ENCODE measurements at regions not wholly inside any gene's neighbourhood (a gene's known extent, or its start where the extent isn't known, plus 50 kb on each side); places are given as distances from the start of the nearest gene placed in this dataset.
"Not testable (repeated sequence)": the region's sequence is repeated elsewhere in the genome, so short reads cannot be mapped to it uniquely, and the experiment has no call there.

DNA sequence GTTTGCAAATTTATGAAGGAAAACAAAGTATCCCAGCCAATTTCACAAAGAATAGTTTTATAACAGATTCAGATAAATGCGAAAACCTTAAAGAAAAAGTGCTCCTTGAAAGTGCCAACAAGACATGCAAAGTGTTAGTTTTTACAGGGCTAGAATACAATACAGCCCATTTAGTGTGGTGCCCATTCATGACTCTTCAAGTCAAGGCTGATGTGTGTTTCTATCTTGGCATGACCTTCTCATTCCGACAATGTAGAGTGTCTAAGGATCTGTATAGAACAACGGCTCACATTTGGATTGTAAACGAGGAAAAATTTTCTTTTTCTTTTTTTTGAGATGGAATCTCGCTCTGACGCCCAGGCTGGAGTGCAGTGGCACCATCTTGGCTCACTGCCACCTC is 205.2 kb upstream of the SEMA6A start:
- no peak for DNase-seq (ENCODE audit: low read depth)

DNA sequence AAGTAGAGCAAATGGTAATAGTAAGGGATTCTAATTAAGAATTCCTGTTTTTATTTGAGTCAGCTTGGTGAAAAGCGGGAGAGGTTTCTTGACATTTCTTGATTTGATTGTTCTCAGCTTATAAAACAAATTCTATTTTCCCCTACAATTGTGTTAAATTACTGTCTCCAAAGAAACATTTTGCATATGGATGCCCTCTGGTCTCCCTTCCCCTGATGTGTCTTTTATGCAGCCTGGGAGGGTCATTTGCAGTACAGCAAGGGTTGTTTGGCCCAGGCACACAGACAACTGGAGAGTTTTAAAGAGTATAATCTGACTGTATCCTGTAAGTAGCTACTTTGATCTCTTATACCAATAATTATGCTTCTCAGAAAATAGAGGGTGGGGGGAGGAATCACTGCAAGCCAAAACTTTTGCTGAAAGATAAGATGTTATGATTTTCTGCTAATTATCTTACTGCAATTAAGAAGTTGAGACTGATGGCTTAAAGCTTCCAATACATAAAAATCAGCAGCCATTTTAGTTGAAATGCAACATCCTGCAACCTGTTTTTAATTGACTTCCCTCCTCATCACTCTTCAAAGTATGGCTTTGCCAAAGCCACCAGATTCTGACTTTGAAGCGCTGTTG is 204.1 kb upstream of the SEMA6A start:
- DNase-seq (ENCODE audit: low read depth), result no peak

DNA sequence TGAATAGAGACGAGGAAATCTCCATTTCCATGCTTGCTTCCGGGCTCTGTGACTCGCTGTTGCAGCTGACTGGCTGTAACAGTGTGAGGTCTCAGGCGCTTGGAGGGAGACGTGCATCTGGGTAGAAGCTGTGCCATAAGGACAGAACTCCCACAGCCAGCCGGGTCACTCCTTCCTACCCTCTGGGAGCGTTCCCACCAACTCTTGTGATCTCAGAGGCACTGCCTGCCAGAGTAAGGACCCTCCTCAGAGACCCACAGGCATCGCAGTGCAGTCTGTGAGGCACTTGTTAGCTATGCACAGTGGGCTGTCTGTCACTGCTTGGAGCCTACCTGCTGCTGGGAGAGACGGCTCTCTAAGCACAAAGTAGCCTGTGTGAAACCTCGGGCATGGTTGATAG is 203.4 kb upstream of the SEMA6A start:
- DNase-seq (ENCODE audit: low read depth), result no peak

DNA sequence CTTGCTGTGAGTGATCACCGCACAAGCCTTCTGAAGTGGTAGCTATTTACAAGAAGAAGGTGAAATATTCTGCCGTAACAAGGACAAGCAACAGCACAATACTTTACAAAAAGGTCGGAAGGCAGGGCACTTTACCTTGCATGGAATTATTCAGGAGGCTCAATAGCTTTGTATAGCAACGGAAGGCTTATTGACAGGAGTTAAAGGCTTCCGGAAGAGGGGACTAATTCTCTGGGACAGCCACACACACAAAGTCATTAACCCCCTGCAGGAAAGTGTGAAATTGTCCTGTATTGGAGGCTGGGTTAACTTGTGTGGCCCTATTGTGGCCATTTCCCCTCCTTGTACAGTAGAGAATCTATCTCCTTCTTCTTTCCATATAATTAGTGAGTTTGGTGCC is 199.3 kb upstream of the SEMA6A start:
- DNase-seq (ENCODE audit: low read depth), result no peak

DNA sequence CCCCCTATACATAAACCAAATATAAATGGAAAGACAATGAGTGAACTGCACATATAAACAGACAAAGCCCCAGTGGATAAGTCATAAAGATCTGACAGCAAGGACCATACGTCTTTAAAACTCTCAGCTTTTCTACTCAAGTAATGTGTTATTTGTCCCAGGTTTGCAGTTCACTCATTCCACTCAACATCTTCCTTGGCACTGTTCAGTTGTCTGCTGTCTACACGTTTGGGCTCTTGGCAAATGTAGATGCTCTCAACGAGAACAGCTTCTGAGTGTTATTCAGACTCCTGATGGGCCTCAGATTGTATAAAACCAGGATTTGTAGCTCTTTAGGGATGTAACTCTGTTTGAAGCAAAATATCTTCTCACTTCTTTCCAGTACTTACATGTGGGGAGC is 198.2 kb upstream of the SEMA6A start:
- DNase-seq (ENCODE audit: low read depth), result no peak

- DNase-seq (ENCODE audit: low read depth), result no peak
These were observed 197.5 kb upstream of the SEMA6A start for GRCh38 chr5:116772152-116772501.

- no peak for DNase-seq (ENCODE audit: low read depth)
These were observed 197.0 kb upstream of the SEMA6A start for GRCh38 chr5:116771466-116772151.

- not testable (repeated sequence) for DNase-seq (ENCODE audit: low read depth)
These were observed 195.3 kb upstream of the SEMA6A start for GRCh38 chr5:116769953-116770352.

GRCh38 chr5:116769470-116769869 is 194.8 kb upstream of the SEMA6A start:
- no peak for DNase-seq (ENCODE audit: low read depth)

GRCh38 chr5:116766470-116766947 is 191.9 kb upstream of the SEMA6A start:
- DNase-seq (ENCODE audit: low read depth), result peak; percentile 63

DNA sequence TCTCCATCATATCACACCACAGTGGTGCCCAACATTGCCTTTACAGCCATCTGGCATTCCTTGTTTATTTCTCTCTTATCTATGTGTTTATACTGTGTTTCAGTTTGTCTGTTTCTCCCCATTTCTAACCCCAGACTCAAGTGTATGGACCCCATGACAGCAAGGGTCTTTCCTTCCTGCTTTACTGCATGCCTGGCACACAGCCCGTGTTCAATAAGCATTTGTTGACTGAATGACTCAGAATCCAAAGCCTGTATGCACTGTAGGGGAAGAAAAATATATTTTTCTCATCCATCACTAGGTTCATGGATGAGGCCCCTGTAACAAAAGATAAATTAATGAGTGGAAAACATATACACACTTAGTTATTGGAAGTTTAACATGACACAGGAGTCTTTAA is 190.8 kb upstream of the SEMA6A start:
- no peak for DNase-seq (ENCODE audit: low read depth)

DNA sequence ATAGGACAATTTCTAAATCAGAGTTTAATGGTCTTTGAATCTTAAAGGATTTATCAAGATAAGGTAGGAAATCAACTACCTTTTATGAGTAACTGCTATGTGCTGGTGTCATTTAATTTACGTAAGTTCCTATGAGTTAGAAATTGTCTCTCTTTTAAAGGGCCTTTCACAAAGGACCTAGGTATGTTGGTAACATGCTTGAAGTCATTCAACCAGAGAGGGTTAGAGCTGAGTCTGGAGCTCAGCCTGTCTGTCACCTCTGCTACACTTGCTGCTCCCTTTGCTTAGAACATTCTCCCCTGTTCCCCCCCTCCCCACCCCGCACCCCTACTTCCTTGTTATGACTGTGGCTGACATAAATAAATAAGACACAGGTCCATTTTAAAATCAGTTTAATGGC is 190.3 kb upstream of the SEMA6A start:
- no peak for DNase-seq (ENCODE audit: low read depth)

DNA sequence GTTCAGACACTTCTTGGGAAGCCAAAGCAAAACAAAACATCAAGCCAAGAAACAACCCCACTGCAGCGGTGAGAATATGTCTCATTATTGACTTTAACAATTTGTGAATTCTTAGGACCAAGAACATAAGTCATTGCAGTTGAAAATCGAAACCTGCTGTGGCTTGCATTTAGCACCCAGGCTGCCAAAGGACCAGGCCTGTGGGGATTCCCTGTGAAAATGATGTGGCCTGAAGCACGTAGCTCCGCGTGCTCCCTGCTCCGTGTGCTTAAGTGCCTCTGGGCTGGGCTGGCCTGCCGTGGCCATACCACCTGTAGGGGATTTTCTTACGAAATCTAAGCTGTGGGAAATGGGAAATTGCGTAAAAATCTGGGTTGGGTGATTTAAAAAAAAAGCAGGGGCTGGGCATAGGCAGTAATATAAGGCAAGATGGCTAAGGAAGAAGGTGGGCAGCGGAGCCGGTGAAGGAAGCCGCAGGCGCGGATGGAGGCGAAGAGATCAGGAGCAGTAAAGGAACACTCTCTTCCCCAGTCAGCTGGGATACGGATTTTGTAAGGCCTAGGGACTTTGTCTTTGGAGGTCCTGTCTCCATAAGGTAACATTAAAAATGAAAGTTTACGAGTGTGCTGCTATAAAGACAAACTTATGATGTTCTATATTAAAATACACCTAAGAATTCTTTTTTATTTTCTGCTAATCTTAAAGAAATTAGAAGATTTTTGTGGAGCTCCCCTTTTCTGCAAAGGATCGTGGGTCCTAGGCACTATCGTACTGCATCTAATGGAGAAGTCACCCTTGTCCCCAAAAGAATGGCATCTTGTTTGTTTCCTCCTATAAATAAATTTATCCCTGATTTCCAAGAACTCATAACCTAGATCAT is 189.6 kb upstream of the SEMA6A start:
- no peak for DNase-seq (ENCODE audit: low read depth)

GRCh38 chr5:116759860-116760640 is 185.4 kb upstream of the SEMA6A start:
- DNase-seq (ENCODE audit: low read depth), result no peak

- DNase-seq (ENCODE audit: low read depth), result no peak
These were observed 182.7 kb upstream of the SEMA6A start for GRCh38 chr5:116757326-116757725.

GRCh38 chr5:116756531-116756930 is 181.9 kb upstream of the SEMA6A start:
- DNase-seq (ENCODE audit: low read depth), result no peak

GRCh38 chr5:116754556-116754955 is 179.9 kb upstream of the SEMA6A start:
- no peak for DNase-seq (ENCODE audit: low read depth)

GRCh38 chr5:116751684-116752083 is 177.1 kb upstream of the SEMA6A start:
- DNase-seq (ENCODE audit: low read depth), result no peak

DNA sequence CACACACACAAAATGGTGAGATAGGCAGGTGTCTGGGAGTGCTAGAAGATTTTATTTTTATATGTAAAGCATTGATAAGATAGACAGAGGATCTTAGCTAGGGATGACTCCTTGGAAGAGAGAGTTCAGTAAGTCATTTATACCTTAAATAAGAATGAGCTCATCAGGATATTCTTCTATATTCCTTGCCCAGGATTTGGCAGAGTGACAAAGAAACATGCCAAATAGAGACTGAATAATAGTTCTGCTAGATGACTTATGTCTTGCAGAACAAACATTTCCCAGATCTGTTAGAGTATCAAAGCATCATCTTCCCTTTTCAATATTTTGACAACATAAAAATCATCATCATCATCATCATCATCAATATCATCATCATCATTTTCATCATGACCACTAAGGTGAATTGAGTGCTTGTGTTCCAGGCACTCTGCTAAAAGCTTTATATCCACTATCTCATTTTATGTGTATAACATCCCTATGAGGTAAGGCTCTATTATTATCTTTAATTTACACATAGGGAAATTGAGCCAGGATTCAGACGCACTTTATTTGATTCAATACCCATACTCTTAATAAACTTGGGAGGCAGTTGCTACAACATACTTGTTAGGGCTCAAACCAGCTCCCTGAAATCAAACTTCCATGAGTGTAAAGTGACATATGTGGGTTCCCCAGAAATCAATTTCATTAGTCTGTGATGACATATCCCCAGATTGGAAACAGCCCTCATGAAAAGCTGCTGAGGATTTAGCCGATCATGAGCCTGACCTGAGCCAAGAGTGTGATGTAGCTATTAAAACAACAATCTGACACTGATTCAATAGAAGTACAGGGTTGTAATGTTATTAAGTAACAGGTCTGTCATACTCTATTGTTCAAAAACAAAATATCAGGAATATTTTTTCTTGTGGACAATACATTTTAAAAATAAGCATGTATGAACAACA is 176.3 kb upstream of the SEMA6A start:
- DNase-seq (ENCODE audit: low read depth), result no peak

DNA sequence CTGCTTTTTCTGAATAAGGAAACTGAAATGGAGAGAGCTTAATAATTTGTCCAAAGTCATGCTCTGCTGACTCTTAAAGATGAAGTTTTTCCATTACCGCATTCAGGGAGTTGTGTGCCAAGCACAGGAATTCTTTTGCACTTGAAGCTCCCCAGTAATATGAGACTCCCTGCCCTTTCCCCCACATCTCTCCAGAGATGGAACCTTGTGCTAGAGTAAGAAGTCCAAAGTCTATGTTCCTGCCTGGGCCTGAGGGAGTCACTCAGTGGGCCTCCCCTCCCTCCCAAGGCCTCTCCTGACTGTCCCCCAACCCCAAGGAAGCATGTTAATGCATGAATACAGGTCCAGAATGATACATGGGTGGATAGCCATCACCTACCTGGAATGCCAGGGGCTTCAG is 173.3 kb upstream of the SEMA6A start:
- DNase-seq (ENCODE audit: low read depth), result no peak

GRCh38 chr5:116746668-116747067 is 172.0 kb upstream of the SEMA6A start:
- no peak for DNase-seq (ENCODE audit: low read depth)
